Breast epithelium (tissue), 4 donors: ENCODE measurements at regions not wholly inside any gene's neighbourhood (a gene's known extent, or its start where the extent isn't known, plus 50 kb on each side); places are given as distances from the start of the nearest gene placed in this dataset.

Source experiments
- DNase-seq, 2 donors: peaks; one replicate each; pipeline ENCODE4 v3.0.0-alpha.2; 2019; ENCODE audit warnings: low spot score in 2 of 2
- H3K27ac ChIP-seq, 2 donors: fragments of 200-600 bp; sonication (generic) in 1 of 2; one replicate each; pipeline ENCODE4 v1.5.1; 2016 to 2019; ENCODE audit warnings: mild to moderate bottlenecking in 1 of 2
- H3K27me3 ChIP-seq, 2 donors: fragments of 200-600 bp; sonication (generic) in 1 of 2; one replicate each; pipeline versions ENCODE4 v1.5.1 to v1.6.0; 2017 to 2019; ENCODE audit warnings: control low read depth in 1 of 2, mild to moderate bottlenecking in 1 of 2
- H3K36me3 ChIP-seq: fragments of 200-600 bp; one replicate; pipeline ENCODE4 v1.5.1; 2019
- H3K4me1 ChIP-seq, 2 donors: fragments of 200-600 bp; sonication (generic); one replicate each; pipeline ENCODE4 v1.5.1; 2016 to 2019; ENCODE audit warnings: control low read depth in 1 of 2
- H3K4me3 ChIP-seq, 3 donors: fragments of 200-600 bp; sonication (generic); 1 replicate in 2 of 3; 2 replicates in 1 of 3; pipeline ENCODE4 v1.5.1; 2016 to 2019; ENCODE audit warnings: mild to moderate bottlenecking in 3 of 3, moderate library complexity in 2 of 3
- H3K9me3 ChIP-seq, 2 donors: fragments of 200-600 bp; sonication (generic) in 1 of 2; one replicate each; pipeline ENCODE4 v1.5.1; 2016 to 2019; ENCODE audit warnings: control low read depth in 1 of 2
- POLR2A ChIP-seq: fragments of 450-650 bp; IDR thresholded peaks from one replicate; pipeline ENCODE4 v1.6.1; 2016; ENCODE audit warnings: antibody characterized with exemption, mild to moderate bottlenecking, moderate library complexity
- POLR2AphosphoS5 ChIP-seq, 3 donors: sonication (generic); formaldehyde crosslinking; IDR thresholded peaks; one replicate each; pipeline ENCODE4 v1.6.1; 2017; ENCODE audit warnings: antibody characterized with exemption in 3 of 3
- intact Hi-C: fragments of 100-400 bp; cut with DNase I; formaldehyde crosslinking; loops from one replicate; pipeline ENCODE4 v1.15.1; 2023; ENCODE audit warnings: low total_unique reads
- TF ChIP-seq, protein P1 (sequence below), 3 donors: fragments of 450-650 bp; IDR thresholded peaks; one replicate each; pipeline ENCODE4 v1.5.1; 2016 to 2017; ENCODE audit warnings: antibody characterized with exemption in 3 of 3, mild to moderate bottlenecking in 3 of 3, moderate library complexity in 3 of 3

DNA sequence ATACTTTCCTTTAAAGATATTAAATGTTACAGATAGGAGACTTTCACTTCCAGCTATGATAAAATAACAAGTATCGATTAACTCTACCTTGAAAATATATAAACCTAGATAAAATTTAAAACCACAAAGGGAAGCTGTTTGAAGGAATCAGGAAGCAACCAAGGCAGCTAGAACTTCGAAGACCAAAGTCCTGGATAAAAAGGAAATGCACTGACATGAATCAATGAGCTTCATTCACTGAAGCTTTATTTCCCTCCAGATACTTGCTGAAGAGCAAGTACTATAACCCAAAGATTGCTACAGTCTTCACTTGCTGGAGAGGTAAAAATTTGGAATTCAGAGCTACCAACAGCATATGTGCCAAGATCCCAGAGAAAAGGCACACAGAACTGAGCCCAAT, 144.1 kb downstream of the PIK3R1 start:
- Histone ChIP-seq H3K27ac (no peak overlapping the region), H3K9me3 (peaks cover 3 to 4% of the 10 kb centered on the region in 2 donors), H3K36me3 (no peaks in the 10 kb centered on the region), H3K27me3 (no peaks in the 10 kb centered on the region), H3K4me1 (no peaks in the 10 kb centered on the region), H3K4me3 (no peak overlapping the region)
- no peak for DNase-seq
- TF ChIP-seq, protein P1, sequence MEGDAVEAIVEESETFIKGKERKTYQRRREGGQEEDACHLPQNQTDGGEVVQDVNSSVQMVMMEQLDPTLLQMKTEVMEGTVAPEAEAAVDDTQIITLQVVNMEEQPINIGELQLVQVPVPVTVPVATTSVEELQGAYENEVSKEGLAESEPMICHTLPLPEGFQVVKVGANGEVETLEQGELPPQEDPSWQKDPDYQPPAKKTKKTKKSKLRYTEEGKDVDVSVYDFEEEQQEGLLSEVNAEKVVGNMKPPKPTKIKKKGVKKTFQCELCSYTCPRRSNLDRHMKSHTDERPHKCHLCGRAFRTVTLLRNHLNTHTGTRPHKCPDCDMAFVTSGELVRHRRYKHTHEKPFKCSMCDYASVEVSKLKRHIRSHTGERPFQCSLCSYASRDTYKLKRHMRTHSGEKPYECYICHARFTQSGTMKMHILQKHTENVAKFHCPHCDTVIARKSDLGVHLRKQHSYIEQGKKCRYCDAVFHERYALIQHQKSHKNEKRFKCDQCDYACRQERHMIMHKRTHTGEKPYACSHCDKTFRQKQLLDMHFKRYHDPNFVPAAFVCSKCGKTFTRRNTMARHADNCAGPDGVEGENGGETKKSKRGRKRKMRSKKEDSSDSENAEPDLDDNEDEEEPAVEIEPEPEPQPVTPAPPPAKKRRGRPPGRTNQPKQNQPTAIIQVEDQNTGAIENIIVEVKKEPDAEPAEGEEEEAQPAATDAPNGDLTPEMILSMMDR (IDR thresholded peaks at IDR 0.05), result no peak
- intact Hi-C loops, result no loop called here

DNA sequence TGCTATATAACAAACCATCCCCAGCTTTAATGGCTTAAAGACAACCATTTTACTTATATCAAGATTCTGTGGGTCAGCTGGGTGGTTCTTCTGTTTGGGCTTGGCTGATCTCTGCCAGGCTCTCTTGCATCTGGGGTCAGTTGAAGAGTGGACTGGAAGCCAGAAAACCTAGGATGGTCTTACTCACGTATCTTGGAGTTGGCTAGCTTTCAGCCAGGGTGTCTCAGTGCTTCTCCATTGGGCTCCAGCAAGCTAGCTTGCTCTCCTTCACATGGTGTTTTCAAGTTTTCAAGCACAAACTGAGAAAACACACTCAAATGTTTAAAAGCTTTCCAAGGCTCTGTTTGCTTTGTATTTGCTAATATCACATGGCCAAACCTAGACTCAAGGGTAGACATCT, 146.8 kb downstream of the PIK3R1 start:
- DNase-seq, result no peak

DNA sequence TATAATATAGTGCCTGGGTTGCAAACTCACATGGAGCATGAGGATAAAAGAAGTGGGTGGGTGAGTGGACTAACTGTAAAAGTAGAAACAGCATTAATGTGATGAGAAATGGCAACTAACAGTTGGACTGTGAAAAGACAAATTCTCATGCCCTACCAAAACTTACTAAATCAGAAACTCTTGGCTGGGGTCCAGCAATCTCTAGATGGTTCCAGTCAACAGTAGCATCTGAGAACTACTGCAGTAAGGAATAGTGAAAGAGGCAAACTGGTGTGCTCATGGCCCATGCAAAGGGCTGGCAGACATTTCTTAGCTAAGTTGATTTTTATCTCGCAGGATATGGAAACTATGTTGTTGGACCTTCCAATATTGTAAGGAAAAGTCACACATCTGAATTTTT, 150.3 kb downstream of the PIK3R1 start:
- Histone ChIP-seq H3K9me3 (peaks cover 3 to 4% of the 10 kb centered on the region in 2 donors), H3K4me3 (no peak overlapping the region), H3K36me3 (no peaks in the 10 kb centered on the region), H3K4me1 (no peaks in the 10 kb centered on the region), H3K27me3 (no peaks in the 10 kb centered on the region), H3K27ac (no peak overlapping the region)
- intact Hi-C loops, result no loop called here
- DNase-seq, result no peak
- TF ChIP-seq, protein P1 (IDR thresholded peaks at IDR 0.05), result no peak
- no peak for TF ChIP-seq POLR2A
- TF ChIP-seq POLR2AphosphoS5 (IDR thresholded peaks at IDR 0.05), result no peak

More for the DNA sequence above, 146.8 kb downstream of the PIK3R1 start:
- TF ChIP-seq, protein P1 (IDR thresholded peaks at IDR 0.05), result no peak
- TF ChIP-seq POLR2AphosphoS5 (IDR thresholded peaks at IDR 0.05) (no peak), POLR2A (no peak)
- Histone ChIP-seq H3K9me3 (peaks cover 3 to 4% of the 10 kb centered on the region in 2 donors), H3K27ac (no peak overlapping the region), H3K4me3 (no peak overlapping the region), H3K4me1 (no peaks in the 10 kb centered on the region), H3K27me3 (no peaks in the 10 kb centered on the region), H3K36me3 (no peaks in the 10 kb centered on the region)
- intact Hi-C loops, result no loop called here

DNA sequence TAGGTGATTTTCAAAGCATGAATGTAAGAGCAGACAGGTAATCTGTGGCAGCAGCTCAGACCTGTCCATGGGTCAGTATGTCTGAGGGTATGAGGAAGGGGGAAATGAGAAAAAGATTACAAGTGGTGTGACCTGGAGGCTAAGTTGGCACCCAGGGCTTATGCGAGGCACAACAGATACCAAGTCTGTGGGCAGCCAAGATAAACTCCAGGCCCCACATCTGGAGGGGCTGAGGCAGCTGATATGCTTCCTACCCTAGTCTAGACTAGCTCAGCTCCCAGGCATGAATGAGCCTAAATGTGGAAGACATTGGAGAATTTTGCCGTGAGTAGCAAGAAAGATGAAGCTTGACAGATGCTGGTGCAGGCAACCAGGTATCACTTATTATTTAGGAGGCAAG, 151.7 kb downstream of the PIK3R1 start:
- intact Hi-C loops, result no loop called here
- no peak for DNase-seq
- no peaks in the 10 kb centered on the region for H3K36me3 ChIP-seq
- no peaks in the 10 kb centered on the region for H3K27me3 ChIP-seq
- H3K4me3 ChIP-seq, result no peak overlapping the region
- no peaks in the 10 kb centered on the region for H3K4me1 ChIP-seq
- H3K9me3 ChIP-seq, result peaks cover 3 to 4% of the 10 kb centered on the region in 2 donors
- TF ChIP-seq POLR2AphosphoS5 (IDR thresholded peaks at IDR 0.05) (no peak), POLR2A (no peak)
- TF ChIP-seq, protein P1 (IDR thresholded peaks at IDR 0.05), result no peak
- H3K27ac ChIP-seq, result no peak overlapping the region

DNA sequence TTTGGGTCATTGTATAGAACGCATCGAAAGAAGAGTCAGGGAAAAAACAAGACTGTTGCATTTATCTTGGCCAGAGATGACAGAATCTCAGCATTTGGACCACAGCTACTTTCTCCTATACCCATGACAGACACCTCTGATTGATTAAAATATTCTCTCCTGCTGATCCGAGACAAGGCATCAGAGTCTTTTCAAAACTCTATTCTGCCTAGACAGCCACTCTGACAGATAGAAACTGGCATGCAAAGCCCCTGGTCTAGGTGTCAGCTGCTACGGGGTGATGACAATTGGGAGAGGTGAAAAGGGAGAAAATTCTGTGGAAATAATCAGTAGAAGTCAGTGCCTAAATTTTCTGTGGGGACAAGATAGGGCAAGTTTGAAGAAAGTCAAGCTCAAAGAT, 152.2 kb downstream of the PIK3R1 start:
- H3K27ac ChIP-seq, result no peak overlapping the region
- H3K36me3 ChIP-seq, result no peaks in the 10 kb centered on the region
- TF ChIP-seq POLR2A, result no peak
- TF ChIP-seq, protein P1 (IDR thresholded peaks at IDR 0.05), result no peak
- TF ChIP-seq POLR2AphosphoS5 (IDR thresholded peaks at IDR 0.05), result no peak
- no peaks in the 10 kb centered on the region for H3K4me1 ChIP-seq
- intact Hi-C loops, result no loop called here
- no peak overlapping the region for H3K4me3 ChIP-seq
- no peak for DNase-seq
- H3K9me3 ChIP-seq, result peaks cover 3 to 4% of the 10 kb centered on the region in 2 donors
- no peaks in the 10 kb centered on the region for H3K27me3 ChIP-seq
